ENCODE measurements at regions not wholly inside any gene's neighbourhood (a gene's known extent, or its start where the extent isn't known, plus 50 kb on each side); places are given as distances from the start of the nearest gene placed in this dataset.
A peak's percentile ranks its signal among the peaks of the same experiment; 100 is the strongest.
"Not testable (repeated sequence)": the region's sequence is repeated elsewhere in the genome, so short reads cannot be mapped to it uniquely, and the experiment has no call there.

- intact Hi-C loops (cut with DNase I; ENCODE audit: low total_unique reads): no loop called here
- WGBS, 2 donors: 43 to 55% methylated on average over 3 of the region's 3 CpGs
- no peak overlapping the region for H3K4me3 ChIP-seq (ENCODE audit: low read depth, poor library complexity, severe bottlenecking)
- TF ChIP-seq, protein P1, sequence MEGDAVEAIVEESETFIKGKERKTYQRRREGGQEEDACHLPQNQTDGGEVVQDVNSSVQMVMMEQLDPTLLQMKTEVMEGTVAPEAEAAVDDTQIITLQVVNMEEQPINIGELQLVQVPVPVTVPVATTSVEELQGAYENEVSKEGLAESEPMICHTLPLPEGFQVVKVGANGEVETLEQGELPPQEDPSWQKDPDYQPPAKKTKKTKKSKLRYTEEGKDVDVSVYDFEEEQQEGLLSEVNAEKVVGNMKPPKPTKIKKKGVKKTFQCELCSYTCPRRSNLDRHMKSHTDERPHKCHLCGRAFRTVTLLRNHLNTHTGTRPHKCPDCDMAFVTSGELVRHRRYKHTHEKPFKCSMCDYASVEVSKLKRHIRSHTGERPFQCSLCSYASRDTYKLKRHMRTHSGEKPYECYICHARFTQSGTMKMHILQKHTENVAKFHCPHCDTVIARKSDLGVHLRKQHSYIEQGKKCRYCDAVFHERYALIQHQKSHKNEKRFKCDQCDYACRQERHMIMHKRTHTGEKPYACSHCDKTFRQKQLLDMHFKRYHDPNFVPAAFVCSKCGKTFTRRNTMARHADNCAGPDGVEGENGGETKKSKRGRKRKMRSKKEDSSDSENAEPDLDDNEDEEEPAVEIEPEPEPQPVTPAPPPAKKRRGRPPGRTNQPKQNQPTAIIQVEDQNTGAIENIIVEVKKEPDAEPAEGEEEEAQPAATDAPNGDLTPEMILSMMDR (IDR thresholded peaks at IDR 0.05): no peak
- TF ChIP-seq POLR2A (IDR thresholded peaks at IDR 0.05): no peak
- DNase-seq (ENCODE audit: low spot score in 2 of 2): peak in 1 of 2 donors; percentile 17
These were observed 287.2 kb upstream of the CT83 start for GRCh38 chrX:116749943-116750342.

DNA sequence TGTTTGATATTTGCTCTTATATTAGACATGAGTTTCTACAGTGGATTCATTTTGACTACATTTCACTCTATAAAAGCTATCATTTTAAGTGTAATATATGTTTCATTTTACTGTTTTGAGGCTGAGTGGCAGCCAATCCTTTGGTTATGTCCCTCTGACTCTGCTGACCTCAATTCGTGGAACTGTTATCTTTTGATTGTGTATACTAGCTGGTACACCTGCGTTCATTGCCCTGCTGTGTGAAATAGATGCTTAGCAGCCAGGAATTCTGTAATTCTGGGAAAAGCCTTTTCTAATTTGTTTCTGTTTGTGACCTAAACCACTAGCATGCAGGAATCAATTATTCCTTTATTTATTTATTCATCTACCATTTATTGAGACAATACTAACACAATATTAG lies 269.4 kb upstream of the CT83 start:
- TF ChIP-seq, protein P1 (IDR thresholded peaks at IDR 0.05): no peak
- no peak for TF ChIP-seq POLR2A (IDR thresholded peaks at IDR 0.05)
- intact Hi-C loops (cut with DNase I; ENCODE audit: low total_unique reads): no loop called here
- WGBS, 2 donors: 63 to 77% methylated on average over 2 of the region's 2 CpGs
- no peak overlapping the region for H3K4me3 ChIP-seq (ENCODE audit: low read depth, poor library complexity, severe bottlenecking)
- no peak for DNase-seq (ENCODE audit: low spot score in 2 of 2)

- DNase-seq (ENCODE audit: low spot score in 2 of 2): no peak
- WGBS, 2 donors: 83 to 86% methylated on average over 4 of the region's 4 CpGs
- no peak overlapping the region for H3K4me3 ChIP-seq (ENCODE audit: low read depth, poor library complexity, severe bottlenecking)
- no peak for TF ChIP-seq POLR2A (IDR thresholded peaks at IDR 0.05)
- TF ChIP-seq, protein P1 (IDR thresholded peaks at IDR 0.05): no peak
- intact Hi-C loops (cut with DNase I; ENCODE audit: low total_unique reads): no loop called here
These were observed 264.0 kb upstream of the CT83 start for GRCh38 chrX:116726806-116727205.

DNA sequence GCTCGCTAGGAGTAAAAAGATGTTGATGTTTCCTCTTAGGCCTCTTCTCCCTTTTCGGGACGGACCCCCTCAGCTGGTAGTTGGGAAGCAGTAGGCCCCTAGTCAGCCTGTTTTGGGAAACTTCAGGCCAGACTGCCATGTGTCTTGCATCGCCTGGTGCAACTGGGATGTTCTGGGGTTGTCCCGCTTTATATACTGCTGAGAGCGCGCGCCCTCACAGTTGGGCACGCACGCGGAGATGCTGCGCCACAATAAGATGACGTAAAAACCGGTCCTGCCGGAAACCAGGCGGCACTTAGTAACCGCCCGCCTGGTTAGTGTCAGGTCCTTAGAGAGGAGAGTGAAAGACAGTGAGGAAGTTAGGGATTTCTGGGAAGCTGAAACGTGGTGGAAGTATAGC lies 231.3 kb upstream of the CT83 start:
- WGBS, 2 donors: 72 to 96% methylated on average over 19 of the region's 19 CpGs

GRCh38 chrX:116679544-116679943 lies 216.8 kb upstream of the CT83 start:
- H3K4me3 ChIP-seq (ENCODE audit: low read depth, poor library complexity, severe bottlenecking); intact Hi-C loops (cut with DNase I; ENCODE audit: low total_unique reads): not testable (repeated sequence)
- WGBS, 2 donors: 70 to 87% methylated on average over 7 of the region's 7 CpGs
- DNase-seq (ENCODE audit: low spot score in 2 of 2): peak in 1 of 2 donors; percentile 53

More for the DNA sequence above, 231.3 kb upstream of the CT83 start:
- intact Hi-C loops (cut with DNase I; ENCODE audit: low total_unique reads): no loop called here
- TF ChIP-seq, protein P1 (IDR thresholded peaks at IDR 0.05): no peak
- no peak for TF ChIP-seq POLR2A (IDR thresholded peaks at IDR 0.05)
- DNase-seq (ENCODE audit: low spot score in 2 of 2): no peak
- no peak overlapping the region for H3K4me3 ChIP-seq (ENCODE audit: low read depth, poor library complexity, severe bottlenecking)

GRCh38 chrX:116667346-116668134 lies 204.8 kb upstream of the CT83 start:
- H3K4me3 ChIP-seq (ENCODE audit: low read depth, poor library complexity, severe bottlenecking): no peak overlapping the region
- no peak for DNase-seq (ENCODE audit: low spot score in 2 of 2)
- intact Hi-C loops (cut with DNase I; ENCODE audit: low total_unique reads): no loop called here
- WGBS, 2 donors: 36 to 38% methylated on average over 8 of the region's 8 CpGs
- TF ChIP-seq, protein P1 (IDR thresholded peaks at IDR 0.05): no peak
- TF ChIP-seq POLR2A (IDR thresholded peaks at IDR 0.05): no peak
